ENCODE measurements at regions not wholly inside any gene's neighbourhood (a gene's known extent, or its start where the extent isn't known, plus 50 kb on each side); places are given as distances from the start of the nearest gene placed in this dataset.

- Histone ChIP-seq H3K9me1 (replicated peaks; ENCODE audit: control insufficient read depth, extremely low read depth, insufficient read depth, low read length) (no peaks in the 10 kb centered on the region), H3K4me1 (ENCODE audit: control insufficient read depth, extremely low read depth, insufficient read depth, low read length) (no peaks in the 10 kb centered on the region), H3K9me3 (replicated peaks; ENCODE audit: control insufficient read depth, insufficient read depth, low read length) (no peaks in the 10 kb centered on the region), H3K4me3 (replicated peaks in 1 of 3; ENCODE audit: insufficient read depth in 1 of 3, low read depth in 1 of 3, low read length in 3 of 3) (no peak overlapping the region), H2AFZ (ENCODE audit: low read depth, low read length) (no peak overlapping the region), H3K27me3 (ENCODE audit: control insufficient read depth in 2 of 2, insufficient read depth in 2 of 2, low read length in 2 of 2) (no peaks in the 10 kb centered on the region), H3K36me3 (ENCODE audit: control insufficient read depth in 2 of 2, extremely low read depth in 1 of 2, insufficient read depth in 2 of 2, low read length in 2 of 2) (no peaks in the 10 kb centered on the region), H3K79me2 (ENCODE audit: control insufficient read depth, insufficient read depth, low read length) (no peaks in the 10 kb centered on the region), H3K4me2 (ENCODE audit: insufficient read depth, low read length) (no peak overlapping the region), H3K9ac (replicated peaks; ENCODE audit: extremely low read depth, insufficient read depth, low read length) (no peak overlapping the region), H4K20me1 (replicated peaks; ENCODE audit: control insufficient read depth, extremely low read depth, insufficient read depth, low read length) (no peaks in the 10 kb centered on the region), H3K27ac (ENCODE audit: insufficient read depth, low read depth, low read length) (no peak overlapping the region)
- DNase-seq (ENCODE audit: low read depth, low spot score) (no peak), FAIRE-seq (no peak)
- BruUV-seq (replicated peaks): no TSS peak
- intact Hi-C loops (cut with micrococcal nuclease) (no loop called here), dilution Hi-C loops (cut with MboI; ENCODE audit: extremely low pct_ligation_motif_present, low sequenced_read_pairs) (no loop called here)
- POLR2A ChIA-PET: no interaction called here
- CTCF ChIA-PET: no interaction called here
- TF ChIP-seq MAX (IDR thresholded peaks at IDR 0.05; ENCODE audit: insufficient read depth, insufficient read length): no peak
- TF ChIP-seq POLR2A (IDR thresholded peaks at IDR 0.05; ENCODE audit: low read depth, low read length): no peak
- TF ChIP-seq GATA2 (IDR thresholded peaks at IDR 0.05; ENCODE audit: insufficient read depth, insufficient read length, low read depth, low read length): no peak
- no peak for TF ChIP-seq CTCF (IDR thresholded peaks at IDR 0.05; ENCODE audit: extremely low read depth in 1 of 2, insufficient read depth in 1 of 2, low read depth in 1 of 2, low read length in 2 of 2)
- no peak for TF ChIP-seq POLR2AphosphoS5 (IDR thresholded peaks at IDR 0.05; ENCODE audit: insufficient read depth, low read depth, low read length)
- TF ChIP-seq FOS (IDR thresholded peaks at IDR 0.05; ENCODE audit: borderline replicate concordance, insufficient read depth, low read length): no peak
- no peak for TF ChIP-seq MYC (IDR thresholded peaks at IDR 0.05; ENCODE audit: low read depth, low read length)
- no peak for TF ChIP-seq EZH2 (IDR thresholded peaks at IDR 0.05; ENCODE audit: borderline replicate concordance, low read depth, low read length, severe bottlenecking)
- no peak for TF ChIP-seq JUN (IDR thresholded peaks at IDR 0.05; ENCODE audit: borderline replicate concordance, insufficient read depth, insufficient read length, low read depth)
Observed at GRCh38 chr2:129727286-129727685, 252.2 kb upstream of the RAB6C start.
